ENCODE measurements at regions not wholly inside any gene's neighbourhood (a gene's known extent, or its start where the extent isn't known, plus 50 kb on each side); places are given as distances from the start of the nearest gene placed in this dataset.

DNA sequence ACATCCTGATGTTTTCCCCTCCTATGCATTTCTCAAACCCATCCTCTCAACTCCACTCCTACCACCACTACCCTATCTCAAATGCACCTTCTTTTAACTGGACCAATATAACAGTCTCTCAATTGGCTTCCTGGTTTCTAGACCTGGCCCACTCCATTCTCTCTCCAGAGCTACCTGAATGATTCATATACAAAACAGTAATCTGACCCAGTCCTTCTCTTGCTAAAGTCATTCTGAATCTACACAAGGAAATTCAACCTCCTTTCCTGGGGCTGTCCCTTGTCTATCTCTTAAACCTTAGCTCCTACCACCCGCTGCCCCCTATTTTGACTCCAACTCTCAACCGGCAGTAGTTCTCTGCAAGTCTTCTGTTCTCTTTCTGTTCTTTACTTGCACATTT is 97.2 kb downstream of the PCSK1 start:
- peak overlapping the region; percentile 48 for H3K27ac ChIP-seq
- no peaks in the 10 kb centered on the region for H3K36me3 ChIP-seq (ENCODE audit: low read depth)
- CTCF ChIA-PET = interaction anchor here (0.5 to 2.0 kb wide), 6 partner anchors 18 to 443 kb away, joined by 3 to 10 read pairs (median 5); partner anchors contain the start of gene ELL2
- peak; percentile 18 to 80 for DNase-seq
- no peaks in the 10 kb centered on the region for H4K20me1 ChIP-seq (ENCODE audit: insufficient read depth)
- peak overlapping the region; percentile 65 for H3K4me2 ChIP-seq
- no peak for TF ChIP-seq CTCF (conservative IDR thresholded peaks at IDR 0.05)
- TF ChIP-seq EZH2 (IDR thresholded peaks at IDR 0.05; ENCODE audit: low read depth) = no peak
- no peak overlapping the region for H3K4me3 ChIP-seq
- H3K4me1 ChIP-seq (replicated peaks; ENCODE audit: insufficient read depth) = peaks cover 23% of the 10 kb centered on the region
- 0 out of 2 replicates have a peak, but pooled peaks cover 3% of the 10 kb centered on the region for H3F3A ChIP-seq (ENCODE audit: insufficient read depth, low read depth)
- intact Hi-C loops (cut with micrococcal nuclease; ENCODE audit: unreplicated experiment) = loop anchor here (1.0 to 5.0 kb wide), 9 partner anchors 81 to 694 kb away; partner anchors contain the start of gene ELL2
- H3K79me2 ChIP-seq (ENCODE audit: low read depth) = no peaks in the 10 kb centered on the region
- no peaks in the 10 kb centered on the region for H3K9me3 ChIP-seq (ENCODE audit: insufficient read depth, low read depth)
- POLR2A ChIA-PET (ENCODE audit: unreplicated experiment) = interaction anchor here (0.7 kb wide), 1 partner anchor 100 kb away, joined by 3 read pairs; no protein-coding TSS in a partner anchor
- H2AFZ ChIP-seq = peak overlapping the region; percentile 40
- H3K9me2 ChIP-seq (ENCODE audit: insufficient read depth) = no peaks in the 10 kb centered on the region
- BruUV-seq (replicated peaks) = no TSS peak
- no peaks in the 10 kb centered on the region for H3K27me3 ChIP-seq (ENCODE audit: insufficient read depth, low read depth)

DNA sequence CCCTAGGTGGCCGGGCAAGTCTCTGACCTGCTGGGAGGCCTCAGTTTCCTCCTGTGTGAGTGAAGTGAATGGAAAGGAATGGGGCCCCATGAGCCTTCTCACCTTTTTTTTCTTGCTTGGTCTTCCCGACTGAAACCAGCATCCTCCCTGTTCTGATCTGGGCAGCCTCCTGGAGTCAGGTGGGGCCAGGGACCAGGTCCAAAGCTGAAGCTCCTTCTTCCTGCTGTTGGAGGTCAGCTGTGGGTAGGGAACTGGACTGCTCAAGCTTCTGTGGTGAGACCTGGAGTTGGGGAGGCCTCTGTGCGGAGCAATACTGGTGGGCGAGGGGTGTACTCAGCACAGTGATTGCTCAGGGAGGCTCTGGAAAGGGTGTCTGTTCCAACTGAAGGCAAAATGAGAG is 99.7 kb downstream of the PCSK1 start:
- H3K9me2 ChIP-seq (ENCODE audit: insufficient read depth) = no peaks in the 10 kb centered on the region
- POLR2A ChIA-PET (ENCODE audit: unreplicated experiment) = no interaction called here

GRCh38 chr5:96332535-96333366 is 100.3 kb downstream of the PCSK1 start:
- Histone ChIP-seq H3K9me2 (ENCODE audit: insufficient read depth) (no peaks in the 10 kb centered on the region), H3K9me3 (ENCODE audit: insufficient read depth, low read depth) (no peaks in the 10 kb centered on the region), H3K27me3 (ENCODE audit: insufficient read depth, low read depth) (no peaks in the 10 kb centered on the region), H3K36me3 (ENCODE audit: low read depth) (no peaks in the 10 kb centered on the region), H3K79me2 (ENCODE audit: low read depth) (no peaks in the 10 kb centered on the region), H3K4me1 (replicated peaks; ENCODE audit: insufficient read depth) (peaks cover 26% of the 10 kb centered on the region), H3K27ac (no peak overlapping the region), H4K20me1 (ENCODE audit: insufficient read depth) (no peaks in the 10 kb centered on the region), H2AFZ (no peak overlapping the region), H3F3A (ENCODE audit: insufficient read depth, low read depth) (0 out of 2 replicates have a peak, but pooled peaks cover 3% of the 10 kb centered on the region), H3K4me3 (no peak overlapping the region), H3K4me2 (no peak overlapping the region)
- TF ChIP-seq CTCF (conservative IDR thresholded peaks at IDR 0.05) (no peak), EZH2 (IDR thresholded peaks at IDR 0.05; ENCODE audit: low read depth) (no peak)
- CTCF ChIA-PET = interaction anchor here (0.6 kb wide), 1 partner anchor 411 kb away, joined by 3 read pairs; no protein-coding TSS in a partner anchor
- POLR2A ChIA-PET (ENCODE audit: unreplicated experiment) = no interaction called here
- intact Hi-C loops (cut with micrococcal nuclease; ENCODE audit: unreplicated experiment) = no loop called here
- BruUV-seq (replicated peaks) = no TSS peak
- no peak for DNase-seq

More for the DNA sequence above, 99.7 kb downstream of the PCSK1 start:
- no peaks in the 10 kb centered on the region for H3K9me3 ChIP-seq (ENCODE audit: insufficient read depth, low read depth)
- no peak overlapping the region for H3K4me3 ChIP-seq
- TF ChIP-seq EZH2 (IDR thresholded peaks at IDR 0.05; ENCODE audit: low read depth) (no peak), CTCF (conservative IDR thresholded peaks at IDR 0.05) (no peak)
- no peak overlapping the region for H3K4me2 ChIP-seq
- no peak overlapping the region for H3K27ac ChIP-seq
- intact Hi-C loops (cut with micrococcal nuclease; ENCODE audit: unreplicated experiment) = no loop called here
- no peak for DNase-seq
- 0 out of 2 replicates have a peak, but pooled peaks cover 3% of the 10 kb centered on the region for H3F3A ChIP-seq (ENCODE audit: insufficient read depth, low read depth)
- no TSS peak for BruUV-seq (replicated peaks)
- H2AFZ ChIP-seq = no peak overlapping the region
- no peaks in the 10 kb centered on the region for H3K36me3 ChIP-seq (ENCODE audit: low read depth)
- no peaks in the 10 kb centered on the region for H3K79me2 ChIP-seq (ENCODE audit: low read depth)
- H3K27me3 ChIP-seq (ENCODE audit: insufficient read depth, low read depth) = no peaks in the 10 kb centered on the region
- H4K20me1 ChIP-seq (ENCODE audit: insufficient read depth) = no peaks in the 10 kb centered on the region
- CTCF ChIA-PET = no interaction called here
- H3K4me1 ChIP-seq (replicated peaks; ENCODE audit: insufficient read depth) = peaks cover 26% of the 10 kb centered on the region
